ENCODE measurements at regions not wholly inside any gene's neighbourhood (a gene's known extent, or its start where the extent isn't known, plus 50 kb on each side); places are given as distances from the start of the nearest gene placed in this dataset.

DNA sequence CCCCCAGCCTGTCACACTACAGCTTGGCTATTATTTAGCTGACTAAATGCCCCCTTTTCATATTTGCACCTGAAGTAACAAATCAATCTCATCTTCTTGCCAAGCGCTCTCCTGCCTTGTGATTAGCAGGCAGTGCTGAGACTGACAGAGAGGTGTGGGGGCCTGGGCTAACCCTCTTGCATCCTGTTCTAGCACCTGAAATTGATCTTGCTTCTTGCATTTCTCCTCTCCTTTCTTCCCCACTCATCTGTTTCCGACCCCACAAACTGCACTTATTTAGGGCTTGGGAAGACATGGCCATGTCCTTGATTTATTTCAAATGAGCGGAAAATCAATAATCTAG, 309.0 kb upstream of the PROK2 start:
- Histone ChIP-seq H3K36me3 (no peaks in the 10 kb centered on the region), H3K4me1 (no peaks in the 10 kb centered on the region), H3K27me3 (no peaks in the 10 kb centered on the region), H3K27ac (no peak overlapping the region), H3K4me3 (no peak overlapping the region), H3K9me3 (no peaks in the 10 kb centered on the region)
- intact Hi-C loops (cut with DNase I): no loop called here
- DNase-seq (ENCODE audit: extremely low spot score in 2 of 2): no peak
- TF ChIP-seq POLR2AphosphoS5 (IDR thresholded peaks at IDR 0.05; ENCODE audit: insufficient read depth in 1 of 2, low read depth in 1 of 2) (no peak), POLR2A (IDR thresholded peaks at IDR 0.05) (no peak), CTCF (IDR thresholded peaks at IDR 0.05) (no peak)

- Histone ChIP-seq H3K36me3 (no peaks in the 10 kb centered on the region), H3K9me3 (no peaks in the 10 kb centered on the region), H3K27me3 (no peaks in the 10 kb centered on the region), H3K4me1 (no peaks in the 10 kb centered on the region), H3K27ac (no peak overlapping the region), H3K4me3 (no peak overlapping the region)
- intact Hi-C loops (cut with DNase I): no loop called here
- no peak for TF ChIP-seq CTCF (IDR thresholded peaks at IDR 0.05)
- no peak for TF ChIP-seq POLR2AphosphoS5 (IDR thresholded peaks at IDR 0.05; ENCODE audit: insufficient read depth in 1 of 2, low read depth in 1 of 2)
- TF ChIP-seq POLR2A (IDR thresholded peaks at IDR 0.05): no peak
- DNase-seq (ENCODE audit: extremely low spot score in 2 of 2): no peak
Measured at GRCh38 chr3:72093270-72093991, 308.5 kb upstream of the PROK2 start.

- no peaks in the 10 kb centered on the region for H3K9me3 ChIP-seq
- no peak for TF ChIP-seq POLR2AphosphoS5 (IDR thresholded peaks at IDR 0.05; ENCODE audit: insufficient read depth in 1 of 2, low read depth in 1 of 2)
- no peak for TF ChIP-seq POLR2A (IDR thresholded peaks at IDR 0.05)
- TF ChIP-seq CTCF (IDR thresholded peaks at IDR 0.05): no peak
- H3K4me1 ChIP-seq: no peaks in the 10 kb centered on the region
- H3K27ac ChIP-seq: no peak overlapping the region
- H3K27me3 ChIP-seq: no peaks in the 10 kb centered on the region
- intact Hi-C loops (cut with DNase I): no loop called here
- H3K36me3 ChIP-seq: no peaks in the 10 kb centered on the region
- DNase-seq (ENCODE audit: extremely low spot score in 2 of 2): no peak
- no peak overlapping the region for H3K4me3 ChIP-seq
Measured at GRCh38 chr3:72092778-72093177, 307.8 kb upstream of the PROK2 start.

GRCh38 chr3:72088486-72089025, 303.6 kb upstream of the PROK2 start:
- H3K9me3 ChIP-seq: no peaks in the 10 kb centered on the region
- no peak for DNase-seq (ENCODE audit: extremely low spot score in 2 of 2)
- no peak for TF ChIP-seq POLR2A (IDR thresholded peaks at IDR 0.05)
- no peak for TF ChIP-seq CTCF (IDR thresholded peaks at IDR 0.05)
- TF ChIP-seq POLR2AphosphoS5 (IDR thresholded peaks at IDR 0.05; ENCODE audit: insufficient read depth in 1 of 2, low read depth in 1 of 2): no peak
- H3K27me3 ChIP-seq: no peaks in the 10 kb centered on the region
- H3K36me3 ChIP-seq: no peaks in the 10 kb centered on the region
- no peak overlapping the region for H3K4me3 ChIP-seq
- H3K4me1 ChIP-seq: no peaks in the 10 kb centered on the region
- intact Hi-C loops (cut with DNase I): no loop called here
- H3K27ac ChIP-seq: no peak overlapping the region

- Histone ChIP-seq H3K27me3 (no peaks in the 10 kb centered on the region), H3K9me3 (no peaks in the 10 kb centered on the region), H3K4me3 (no peak overlapping the region), H3K27ac (no peak overlapping the region), H3K4me1 (peaks cover 3% of the 10 kb centered on the region), H3K36me3 (no peaks in the 10 kb centered on the region)
- no peak for TF ChIP-seq POLR2AphosphoS5 (IDR thresholded peaks at IDR 0.05; ENCODE audit: insufficient read depth in 1 of 2, low read depth in 1 of 2)
- no peak for TF ChIP-seq POLR2A (IDR thresholded peaks at IDR 0.05)
- no peak for TF ChIP-seq CTCF (IDR thresholded peaks at IDR 0.05)
- no peak for DNase-seq (ENCODE audit: extremely low spot score in 2 of 2)
- intact Hi-C loops (cut with DNase I): no loop called here
Measured at GRCh38 chr3:72087420-72087819, 302.5 kb upstream of the PROK2 start.

Measured in vagina (tissue), 2 donors.